ENCODE measurements at regions not wholly inside any gene's neighbourhood (a gene's known extent, or its start where the extent isn't known, plus 50 kb on each side); places are given as distances from the start of the nearest gene placed in this dataset.
"Not testable (repeated sequence)": the region's sequence is repeated elsewhere in the genome, so short reads cannot be mapped to it uniquely, and the experiment has no call there.

GRCh38 chr6:57722546-57722945 lies 405.1 kb downstream of the PRIM2 start:
- not testable (repeated sequence) for TF ChIP-seq CTCF, EZH2, EZH2phosphoT487 (IDR thresholded peaks at IDR 0.05)
